H1 (cell line): ENCODE measurements at regions not wholly inside any gene's neighbourhood (a gene's known extent, or its start where the extent isn't known, plus 50 kb on each side); places are given as distances from the start of the nearest gene placed in this dataset.

ENCODE experiments used
- CTCF ChIA-PET: fragments of 300-600 bp; sonication (Branson Sonifier 250); formaldehyde crosslinking; loops from one replicate; lab custom pipeline; 2021; ENCODE audit not compliant: partially characterized antibody; lab: Charles Lee
- POLR2A ChIA-PET: fragments of 300-600 bp; sonication (Branson Sonifier 250); formaldehyde crosslinking; loops from one replicate; lab custom pipeline; 2021; ENCODE audit warnings: inconsistent platforms; ENCODE audit not compliant: partially characterized antibody; lab: Charles Lee
- DNase-seq, 2 experiments: peaks; one replicate each; pipeline versions ENCODE4 v3.0.0 to v3.0.0-alpha.2; 2010 to 2022; ENCODE audit warnings: low spot score in 2 of 2, low read depth in 1 of 2, mixed read lengths in 1 of 2
- FAIRE-seq: peaks from 2 replicates; lab custom pipeline; 2011; peaks lifted over from hg19 to GRCh38; lab: Jason Lieb, UNC
- H2AFZ ChIP-seq: 2 replicates; pipeline ENCODE4 v1.8.1; 2012; ENCODE audit warnings: low read length, inconsistent platforms
- H2AK5ac ChIP-seq: 2 replicates; pipeline ENCODE4 v1.6.1; 2013; ENCODE audit warnings: low read depth, low read length
- H2BK120ac ChIP-seq: replicated peaks from 2 replicates; pipeline ENCODE3; 2013; ENCODE audit warnings: low read depth, low read length, inconsistent platforms
- H2BK12ac ChIP-seq: 2 replicates; pipeline ENCODE4 v1.6.1; 2013; ENCODE audit warnings: low read depth, low read length
- H2BK15ac ChIP-seq: 2 replicates; pipeline ENCODE4 v1.6.1; 2013; ENCODE audit warnings: low read length
- H2BK20ac ChIP-seq: 2 replicates; pipeline ENCODE4 v1.6.1; 2013; ENCODE audit warnings: low read length
- H2BK5ac ChIP-seq: 2 replicates; pipeline ENCODE4 v1.6.1; 2013; ENCODE audit warnings: low read depth, low read length
- H3K14ac ChIP-seq: 2 replicates; pipeline ENCODE4 v1.6.1; 2013; ENCODE audit warnings: inconsistent platforms; ENCODE audit not compliant: insufficient read length
- H3K18ac ChIP-seq: 2 replicates; pipeline ENCODE4 v1.6.1; 2013; ENCODE audit warnings: low read length; ENCODE audit errors: extremely low read depth
- H3K23ac ChIP-seq: 2 replicates; pipeline ENCODE4 v1.6.1; 2013; ENCODE audit warnings: inconsistent platforms; ENCODE audit not compliant: insufficient read length
- H3K23me2 ChIP-seq: 2 replicates; pipeline ENCODE4 v1.6.1; 2013; ENCODE audit warnings: low read depth, low read length
- H3K27ac ChIP-seq: 2 replicates; pipeline ENCODE4 v1.6.1; 2011; ENCODE audit warnings: low read depth, low read length, inconsistent platforms
- H3K27me3 ChIP-seq, 4 experiments: replicated peaks in 1 of 4; 1 replicate in 1 of 4; 2 replicates in 3 of 4; pipeline versions ENCODE4 v1.6.1 to v1.8.1; 2011 to 2013; ENCODE audit warnings: low read length in 3 of 4, mild to moderate bottlenecking in 3 of 4, inconsistent platforms in 2 of 4, mixed read lengths in 2 of 4, moderate library complexity in 1 of 4; ENCODE audit not compliant: control insufficient read depth in 3 of 4, insufficient read depth in 3 of 4; ENCODE audit errors: extremely low read depth in 1 of 4
- H3K36me3 ChIP-seq, 4 experiments: 2 replicates each; pipeline versions ENCODE4 v1.6.1 to v1.8.1; 2011 to 2013; ENCODE audit warnings: mild to moderate bottlenecking in 4 of 4, low read length in 3 of 4, moderate library complexity in 2 of 4, control low read depth in 1 of 4, inconsistent platforms in 1 of 4; ENCODE audit not compliant: insufficient read depth in 4 of 4, control insufficient read depth in 2 of 4
- H3K4ac ChIP-seq: replicated peaks from 2 replicates; pipeline ENCODE3; 2013; ENCODE audit warnings: low read length, low read depth, mixed read lengths, inconsistent platforms; ENCODE audit not compliant: insufficient read length
- H3K4me1 ChIP-seq, 4 experiments: replicated peaks in 1 of 4; 1 replicate in 1 of 4; 2 replicates in 3 of 4; pipeline versions ENCODE4 v1.6.1 to v1.8.1; 2011 to 2013; ENCODE audit warnings: low read length in 3 of 4, inconsistent platforms in 2 of 4, mixed read lengths in 1 of 4; ENCODE audit not compliant: insufficient read depth in 4 of 4, control insufficient read depth in 3 of 4
- H3K4me2 ChIP-seq, 2 experiments: 2 replicates each; pipeline versions ENCODE4 v1.6.1 to v1.8.1; 2011 to 2013; ENCODE audit warnings: low read depth in 2 of 2, low read length in 2 of 2, control low read depth in 1 of 2, inconsistent platforms in 1 of 2, mild to moderate bottlenecking in 1 of 2; ENCODE audit not compliant: insufficient read depth in 1 of 2
- H3K4me3 ChIP-seq, 4 experiments: fragments of 200-600, 300-600 bp in 1 of 4; sonication (generic), shearing (Covaris generic), sonication (Bioruptor Twin) in 1 of 4; 2 replicates each; pipeline versions ENCODE4 v1.5.1 to v1.8.1; 2011 to 2016; ENCODE audit warnings: low read length in 4 of 4, low read depth in 3 of 4, control low read depth in 2 of 4, inconsistent platforms in 2 of 4, mild to moderate bottlenecking in 2 of 4, mixed read lengths in 1 of 4, moderate library complexity in 1 of 4; ENCODE audit not compliant: insufficient read depth in 2 of 4; ENCODE audit errors: extremely low read depth in 1 of 4
- H3K56ac ChIP-seq: replicated peaks from 2 replicates; pipeline ENCODE3; 2013; ENCODE audit warnings: low read depth, mild to moderate bottlenecking, mixed read lengths, low read length, inconsistent platforms; ENCODE audit not compliant: insufficient read length
- H3K79me1 ChIP-seq: 2 replicates; pipeline ENCODE4 v1.6.1; 2013; ENCODE audit warnings: low read depth, low read length, control low read depth
- H3K79me2 ChIP-seq, 2 experiments: 2 replicates each; pipeline versions ENCODE4 v1.6.1 to v1.8.1; 2012 to 2013; ENCODE audit warnings: low read length in 2 of 2, mild to moderate bottlenecking in 2 of 2, inconsistent platforms in 1 of 2; ENCODE audit not compliant: insufficient read depth in 2 of 2, control insufficient read depth in 1 of 2
- H3K9ac ChIP-seq, 4 experiments: replicated peaks in 1 of 4; 1 replicate in 1 of 4; 2 replicates in 3 of 4; pipeline versions ENCODE4 v1.6.1 to v1.8.1; 2011 to 2013; ENCODE audit warnings: low read depth in 3 of 4, low read length in 3 of 4, control low read depth in 2 of 4, mild to moderate bottlenecking in 2 of 4, moderate library complexity in 2 of 4, inconsistent platforms in 1 of 4; ENCODE audit errors: extremely low read depth in 1 of 4
- H3K9me3 ChIP-seq, 2 experiments: 2 replicates each; pipeline versions ENCODE4 v1.6.1 to v1.8.1; 2012 to 2013; ENCODE audit warnings: mild to moderate bottlenecking in 2 of 2, moderate library complexity in 2 of 2, control low read depth in 1 of 2, inconsistent platforms in 1 of 2, low read depth in 1 of 2, low read length in 1 of 2, mixed read lengths in 1 of 2; ENCODE audit not compliant: insufficient read depth in 2 of 2
- H4K20me1 ChIP-seq, 2 experiments: replicated peaks in 1 of 2; 2 replicates each; pipeline versions ENCODE3 to v1.8.1; 2011 to 2013; ENCODE audit warnings: inconsistent platforms in 2 of 2, low read length in 2 of 2, mild to moderate bottlenecking in 1 of 2; ENCODE audit not compliant: insufficient read depth in 2 of 2, control insufficient read depth in 1 of 2
- H4K5ac ChIP-seq: 2 replicates; pipeline ENCODE4 v1.6.1; 2013; ENCODE audit warnings: low read length, low read depth, mixed read lengths, inconsistent platforms; ENCODE audit not compliant: insufficient read length
- H4K8ac ChIP-seq: 2 replicates; pipeline ENCODE4 v1.8.0; 2013; ENCODE audit warnings: mild to moderate bottlenecking, moderate library complexity, low read length, inconsistent platforms; ENCODE audit not compliant: insufficient read depth; ENCODE audit errors: extremely low read depth
- H4K91ac ChIP-seq: replicated peaks from 2 replicates; pipeline ENCODE3; 2013; ENCODE audit warnings: low read length, mixed read lengths, inconsistent platforms; ENCODE audit not compliant: insufficient read length
- ASH2L ChIP-seq: fragments of 200-600, 300-600 bp; sonication (generic); IDR thresholded peaks from one replicate; pipeline ENCODE4 v1.7.1; 2017; ENCODE audit warnings: low read length
- EGR1 ChIP-seq: IDR thresholded peaks from 2 replicates; pipeline ENCODE4 v1.6.1; 2011; ENCODE audit warnings: low read depth, low read length, borderline replicate concordance
- EZH2 ChIP-seq: fragments of 200-600 bp; sonication (generic); IDR thresholded peaks from 2 replicates; pipeline ENCODE4 v1.7.1; 2012; ENCODE audit warnings: low read depth, mild to moderate bottlenecking, moderate library complexity, low read length, inconsistent platforms; ENCODE audit not compliant: severe bottlenecking
- FOSL1 ChIP-seq: IDR thresholded peaks from 2 replicates; pipeline ENCODE4 v1.6.1; 2011; ENCODE audit warnings: mild to moderate bottlenecking, low read depth, low read length, moderate library complexity; ENCODE audit not compliant: insufficient read depth
- GTF2F1 ChIP-seq: IDR thresholded peaks from 2 replicates; pipeline ENCODE4 v1.6.1; 2012; ENCODE audit warnings: low read depth, low read length, improper control_type of control experiment, borderline replicate concordance
- POU5F1 ChIP-seq: IDR thresholded peaks from 2 replicates; pipeline ENCODE4 v1.6.1; 2011; ENCODE audit warnings: low read depth, mild to moderate bottlenecking, low read length, moderate library complexity
- SAP30 ChIP-seq: fragments of 300-600 bp; sonication (generic); IDR thresholded peaks from 2 replicates; pipeline ENCODE4 v1.7.1; 2012; ENCODE audit warnings: low read length, moderate library complexity, mild to moderate bottlenecking, inconsistent platforms; ENCODE audit not compliant: insufficient read depth, insufficient replicate concordance
- TAF1 ChIP-seq: IDR thresholded peaks from 2 replicates; pipeline ENCODE4 v1.6.1; 2011; ENCODE audit warnings: mild to moderate bottlenecking, low read depth, low read length
- WGBS, 2 experiments: shearing (Covaris generic) in 1 of 2; methylation state at CpG; one replicate each; pipeline versions ENCODE4 v1.1.6 to v1.1.7; 2013 to 2015; ENCODE audit warnings: low lambda C conversion rate in 2 of 2, mixed read lengths in 2 of 2, inconsistent platforms in 1 of 2, low coverage in 1 of 2, missing lambda C conversion rate in 1 of 2; ENCODE audit not compliant: insufficient replicate concordance in 2 of 2, insufficient coverage in 1 of 2, insufficient read length in 1 of 2; ENCODE audit errors: extremely low coverage in 1 of 2, missing lambda C conversion rate in 1 of 2; 5-methylcytosine and 5-hydroxymethylcytosine counted together
- TF ChIP-seq, protein P1 (sequence below): IDR thresholded peaks from 2 replicates; pipeline ENCODE4 v1.6.1; 2011; ENCODE audit warnings: low read length, improper control_type of control experiment

DNA sequence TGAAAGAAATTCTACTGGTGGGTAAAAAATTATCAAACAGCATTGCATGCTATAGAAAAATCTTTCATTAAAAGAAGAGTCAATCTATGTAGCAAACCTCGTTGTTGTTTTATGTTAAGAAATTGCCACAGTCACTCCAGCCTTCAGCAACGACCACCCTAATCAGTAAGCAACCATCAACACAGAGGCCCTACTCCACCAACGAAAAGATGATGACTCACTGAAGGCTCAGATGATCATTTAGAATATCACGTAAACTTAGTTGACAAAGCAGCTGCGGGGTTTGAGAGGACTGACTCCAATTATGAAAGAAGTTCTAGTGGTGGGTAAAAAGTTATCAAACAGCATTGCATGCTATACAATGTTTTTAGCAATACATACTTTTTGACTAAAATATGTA, 242.6 kb downstream of the DRD1 start:
- H2BK5ac ChIP-seq: no peak overlapping the region
- H3K14ac ChIP-seq: no peak overlapping the region
- POLR2A ChIA-PET: no interaction called here
- H3K9ac ChIP-seq: no peak overlapping the region; a peak in 1 of 7 replicates
- FAIRE-seq: no peak
- no peak for DNase-seq
- H3K23ac ChIP-seq: no peak overlapping the region
- no peaks in the 10 kb centered on the region for H3K23me2 ChIP-seq
- H4K5ac ChIP-seq: no peak overlapping the region
- H3K18ac ChIP-seq: no peak overlapping the region
- no peak overlapping the region for H2BK12ac ChIP-seq
- no peak overlapping the region for H3K56ac ChIP-seq
- no peak overlapping the region for H2BK15ac ChIP-seq
- H4K20me1 ChIP-seq: no peaks in the 10 kb centered on the region
- no peak overlapping the region for H4K91ac ChIP-seq
- no peak overlapping the region for H3K4ac ChIP-seq
- no peak overlapping the region for H3K4me2 ChIP-seq
- no peaks in the 10 kb centered on the region for H3K79me2 ChIP-seq
- TF ChIP-seq, protein P1, sequence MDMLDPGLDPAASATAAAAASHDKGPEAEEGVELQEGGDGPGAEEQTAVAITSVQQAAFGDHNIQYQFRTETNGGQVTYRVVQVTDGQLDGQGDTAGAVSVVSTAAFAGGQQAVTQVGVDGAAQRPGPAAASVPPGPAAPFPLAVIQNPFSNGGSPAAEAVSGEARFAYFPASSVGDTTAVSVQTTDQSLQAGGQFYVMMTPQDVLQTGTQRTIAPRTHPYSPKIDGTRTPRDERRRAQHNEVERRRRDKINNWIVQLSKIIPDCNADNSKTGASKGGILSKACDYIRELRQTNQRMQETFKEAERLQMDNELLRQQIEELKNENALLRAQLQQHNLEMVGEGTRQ: no peak
- TF ChIP-seq TAF1 (no peak), EZH2 (no peak), GTF2F1 (no peak), EGR1 (no peak), SAP30 (no peak), FOSL1 (no peak), POU5F1 (no peak), ASH2L (no peak)
- TF ChIP-seq, all 59 proteins: peak for 0
- no peaks in the 10 kb centered on the region for H3K36me3 ChIP-seq
- no peak overlapping the region for H2AFZ ChIP-seq
- no peak overlapping the region for H2BK20ac ChIP-seq
- no peaks in the 10 kb centered on the region for H3K79me1 ChIP-seq
- no peak overlapping the region for H4K8ac ChIP-seq
- H3K27ac ChIP-seq: no peak overlapping the region
- no peaks in the 10 kb centered on the region for H3K9me3 ChIP-seq
- CTCF ChIA-PET: no interaction called here
- H3K4me3 ChIP-seq: no peak overlapping the region
- no peaks in the 10 kb centered on the region for H3K4me1 ChIP-seq
- H2AK5ac ChIP-seq: no peak overlapping the region
- 88% methylated on average over 5 of the region's 5 CpGs; no CpG with 5 or more reads in 1 of the 2 experiments for WGBS, 2 experiments
- H2BK120ac ChIP-seq: no peak overlapping the region
- no peaks in the 10 kb centered on the region for H3K27me3 ChIP-seq
